Fibroblast of lung (primary cell): ENCODE measurements at regions not wholly inside any gene's neighbourhood (a gene's known extent, or its start where the extent isn't known, plus 50 kb on each side); places are given as distances from the start of the nearest gene placed in this dataset.

ENCODE experiments used
- DNase-seq, 2 donors: peaks; one replicate each; pipeline versions ENCODE4 v3.0.0 to v3.0.0-alpha.2; 2010; ENCODE audit warnings: low read depth in 2 of 2
- H2AFZ ChIP-seq: 2 replicates; pipeline ENCODE4 v1.5.1; 2012; ENCODE audit warnings: low read length, control low read depth, inconsistent platforms
- H3K27ac ChIP-seq: 2 replicates; pipeline ENCODE4 v1.5.1; 2011; ENCODE audit warnings: low read length, control low read depth; ENCODE audit not compliant: insufficient read depth
- H3K27me3 ChIP-seq: 2 replicates; pipeline ENCODE4 v1.5.1; 2011; ENCODE audit warnings: mild to moderate bottlenecking, low read length; ENCODE audit not compliant: control insufficient read depth, insufficient read depth
- H3K36me3 ChIP-seq: 2 replicates; pipeline ENCODE4 v1.5.1; 2011; ENCODE audit warnings: low read length; ENCODE audit not compliant: control insufficient read depth, insufficient read depth
- H3K4me1 ChIP-seq: 2 replicates; pipeline ENCODE4 v1.5.1; 2011; ENCODE audit warnings: low read length; ENCODE audit not compliant: control insufficient read depth, insufficient read depth; ENCODE audit errors: extremely low read depth
- H3K4me2 ChIP-seq: 2 replicates; pipeline ENCODE4 v1.5.1; 2011; ENCODE audit warnings: low read length, control low read depth; ENCODE audit not compliant: insufficient read depth; ENCODE audit errors: extremely low read depth
- H3K4me3 ChIP-seq, 4 experiments: fragments of 200-600 bp in 1 of 4; sonication (generic) in 1 of 4; replicated peaks in 1 of 4; 2 replicates each; pipeline ENCODE4 v1.5.1; 2011 to 2016; ENCODE audit warnings: low read length in 4 of 4, low read depth in 3 of 4, mild to moderate bottlenecking in 3 of 4, control low read depth in 2 of 4, inconsistent platforms in 1 of 4, mixed read lengths in 1 of 4; ENCODE audit not compliant: insufficient read depth in 1 of 4; ENCODE audit errors: control extremely low read depth in 1 of 4
- H3K79me2 ChIP-seq: 2 replicates; pipeline ENCODE4 v1.5.1; 2012; ENCODE audit warnings: mild to moderate bottlenecking, low read length, inconsistent platforms; ENCODE audit not compliant: control insufficient read depth, insufficient read depth
- H3K9ac ChIP-seq: 2 replicates; pipeline ENCODE4 v1.5.1; 2011; ENCODE audit warnings: mild to moderate bottlenecking, low read length, control low read depth; ENCODE audit not compliant: insufficient read depth
- H3K9me3 ChIP-seq: 2 replicates; pipeline ENCODE4 v1.5.1; 2012; ENCODE audit warnings: low read depth, low read length; ENCODE audit not compliant: control insufficient read depth, insufficient read depth
- H4K20me1 ChIP-seq: 2 replicates; pipeline ENCODE4 v1.5.1; 2011; ENCODE audit warnings: low read length; ENCODE audit not compliant: control insufficient read depth, insufficient read depth; ENCODE audit errors: extremely low read depth
- EZH2 ChIP-seq: IDR thresholded peaks from 2 replicates; pipeline ENCODE4 v1.5.1; 2012; ENCODE audit warnings: low read length, control low read depth, mild to moderate bottlenecking; ENCODE audit errors: missing control alignments
- TF ChIP-seq, protein P1 (sequence below), 2 donors: IDR thresholded peaks in 1 of 2; conservative IDR thresholded peaks in 1 of 2; 1 replicate in 1 of 2; 2 replicates in 1 of 2; pipeline ENCODE4 v1.5.1; 2011 to 2012; ENCODE audit warnings: low read length in 2 of 2, control low read depth in 1 of 2, inconsistent platforms in 1 of 2, low read depth in 1 of 2, mild to moderate bottlenecking in 1 of 2

DNA sequence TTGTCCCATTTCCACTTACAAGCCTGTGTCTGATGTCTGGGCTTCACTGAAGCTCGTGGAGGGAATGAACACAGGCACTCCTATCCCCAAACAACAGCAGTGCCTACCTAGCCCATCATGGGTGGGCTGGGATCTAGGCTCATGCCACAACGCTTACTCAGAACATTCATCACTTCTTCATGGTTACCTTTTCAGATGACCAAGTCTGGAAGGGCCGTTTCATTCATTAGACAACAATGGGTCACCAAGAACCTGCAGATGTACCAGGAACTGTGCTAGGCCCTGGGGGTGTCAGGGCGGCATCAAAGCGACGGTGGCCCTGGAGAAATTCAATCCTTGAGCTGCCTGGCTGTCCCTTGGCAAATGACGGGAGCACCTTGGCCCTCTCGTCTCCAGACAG, 64.9 kb upstream of the FZD10 start:
- Histone ChIP-seq H3K27ac (no peak overlapping the region), H3K9ac (no peak overlapping the region), H2AFZ (no peak overlapping the region), H3K79me2 (no peaks in the 10 kb centered on the region), H4K20me1 (no peaks in the 10 kb centered on the region), H3K4me3 (no peak overlapping the region), H3K36me3 (no peaks in the 10 kb centered on the region), H3K9me3 (no peaks in the 10 kb centered on the region), H3K27me3 (no peaks in the 10 kb centered on the region), H3K4me1 (no peaks in the 10 kb centered on the region), H3K4me2 (no peak overlapping the region)
- TF ChIP-seq EZH2 = no peak
- TF ChIP-seq, protein P1, sequence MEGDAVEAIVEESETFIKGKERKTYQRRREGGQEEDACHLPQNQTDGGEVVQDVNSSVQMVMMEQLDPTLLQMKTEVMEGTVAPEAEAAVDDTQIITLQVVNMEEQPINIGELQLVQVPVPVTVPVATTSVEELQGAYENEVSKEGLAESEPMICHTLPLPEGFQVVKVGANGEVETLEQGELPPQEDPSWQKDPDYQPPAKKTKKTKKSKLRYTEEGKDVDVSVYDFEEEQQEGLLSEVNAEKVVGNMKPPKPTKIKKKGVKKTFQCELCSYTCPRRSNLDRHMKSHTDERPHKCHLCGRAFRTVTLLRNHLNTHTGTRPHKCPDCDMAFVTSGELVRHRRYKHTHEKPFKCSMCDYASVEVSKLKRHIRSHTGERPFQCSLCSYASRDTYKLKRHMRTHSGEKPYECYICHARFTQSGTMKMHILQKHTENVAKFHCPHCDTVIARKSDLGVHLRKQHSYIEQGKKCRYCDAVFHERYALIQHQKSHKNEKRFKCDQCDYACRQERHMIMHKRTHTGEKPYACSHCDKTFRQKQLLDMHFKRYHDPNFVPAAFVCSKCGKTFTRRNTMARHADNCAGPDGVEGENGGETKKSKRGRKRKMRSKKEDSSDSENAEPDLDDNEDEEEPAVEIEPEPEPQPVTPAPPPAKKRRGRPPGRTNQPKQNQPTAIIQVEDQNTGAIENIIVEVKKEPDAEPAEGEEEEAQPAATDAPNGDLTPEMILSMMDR (conservative IDR thresholded peaks at IDR 0.05 in 1 of 2, IDR thresholded peaks at IDR 0.05 in 1 of 2; ENCODE audit: low read depth in 1 of 2, low read length in 2 of 2) = no peak
- no peak for DNase-seq

DNA sequence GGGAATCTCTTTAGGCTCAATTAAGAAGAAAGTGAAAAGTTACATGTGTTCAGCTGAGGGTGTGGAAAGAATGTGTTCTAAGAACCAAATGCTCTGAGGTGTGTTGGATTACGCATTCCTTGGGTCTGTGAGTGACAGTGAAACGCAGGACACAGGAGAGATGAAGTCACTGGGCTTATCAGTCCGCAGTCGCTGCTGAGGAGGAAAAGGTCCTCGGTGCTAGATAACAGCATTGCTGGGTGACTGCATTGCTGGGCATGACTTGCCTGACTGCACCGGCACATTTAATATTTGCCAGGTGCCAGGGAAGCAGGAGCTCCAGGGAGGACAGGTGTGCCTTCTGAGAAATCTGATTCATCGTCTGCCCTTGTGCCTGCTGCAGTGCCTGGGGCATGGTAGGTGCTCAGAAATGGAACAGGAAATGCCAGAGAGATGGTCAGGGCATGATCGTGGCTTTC, 64.4 kb upstream of the FZD10 start:
- Histone ChIP-seq H3K79me2 (no peaks in the 10 kb centered on the region), H3K4me1 (no peaks in the 10 kb centered on the region), H3K9me3 (no peaks in the 10 kb centered on the region), H3K9ac (no peak overlapping the region), H4K20me1 (no peaks in the 10 kb centered on the region), H3K36me3 (no peaks in the 10 kb centered on the region), H3K4me3 (no peak overlapping the region), H2AFZ (no peak overlapping the region), H3K27ac (no peak overlapping the region), H3K27me3 (no peaks in the 10 kb centered on the region), H3K4me2 (no peak overlapping the region)
- TF ChIP-seq EZH2 = no peak
- TF ChIP-seq, protein P1 (conservative IDR thresholded peaks at IDR 0.05 in 1 of 2, IDR thresholded peaks at IDR 0.05 in 1 of 2; ENCODE audit: low read depth in 1 of 2, low read length in 2 of 2) = no peak
- DNase-seq = no peak

DNA sequence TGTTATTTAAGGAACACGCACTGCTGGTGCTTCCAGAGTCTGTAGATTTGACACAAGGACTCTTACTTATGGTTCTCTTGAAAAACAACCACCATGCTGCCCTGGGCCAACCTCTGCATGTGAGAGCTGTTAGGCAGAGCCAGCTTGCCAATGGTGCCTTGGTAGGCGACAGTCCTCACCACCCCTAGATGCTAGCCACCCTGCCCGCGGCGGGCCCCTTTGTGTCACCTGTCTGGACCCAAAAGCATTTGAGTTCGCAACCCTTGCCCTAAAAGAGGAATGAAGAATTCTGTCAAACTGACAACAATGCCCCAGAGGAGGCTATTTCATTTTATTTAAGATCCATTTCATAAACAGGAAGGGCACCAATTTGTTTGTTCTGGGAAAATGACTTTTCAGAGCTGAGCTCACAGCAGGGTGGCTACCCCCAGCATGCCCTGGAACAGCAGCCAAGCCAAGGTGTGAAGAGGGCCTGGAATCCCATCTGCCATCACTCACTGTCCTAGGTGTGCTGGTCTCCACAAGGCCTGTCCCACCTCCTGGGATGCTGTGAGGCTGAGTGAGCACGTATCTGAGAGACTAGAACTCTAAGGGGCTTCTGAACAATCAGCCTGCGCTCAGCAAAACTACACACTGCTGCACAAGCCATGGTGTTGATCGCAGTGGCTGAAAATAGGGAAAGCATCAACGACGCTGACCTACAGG, 63.8 kb upstream of the FZD10 start:
- no peaks in the 10 kb centered on the region for H3K27me3 ChIP-seq

More for the DNA sequence above, 63.8 kb upstream of the FZD10 start:
- Histone ChIP-seq H3K9me3 (no peaks in the 10 kb centered on the region), H3K9ac (no peak overlapping the region), H3K4me3 (no peak overlapping the region), H3K36me3 (no peaks in the 10 kb centered on the region), H3K4me2 (no peak overlapping the region), H4K20me1 (no peaks in the 10 kb centered on the region), H3K27ac (no peak overlapping the region), H2AFZ (no peak overlapping the region), H3K79me2 (no peaks in the 10 kb centered on the region), H3K4me1 (no peaks in the 10 kb centered on the region)
- no peak for DNase-seq
- TF ChIP-seq, protein P1 (conservative IDR thresholded peaks at IDR 0.05 in 1 of 2, IDR thresholded peaks at IDR 0.05 in 1 of 2; ENCODE audit: low read depth in 1 of 2, low read length in 2 of 2) = no peak
- no peak for TF ChIP-seq EZH2
